HG03039 (cell line): ENCODE measurements at regions not wholly inside any gene's neighbourhood (a gene's known extent, or its start where the extent isn't known, plus 50 kb on each side); places are given as distances from the start of the nearest gene placed in this dataset.
"Not testable (repeated sequence)": the region's sequence is repeated elsewhere in the genome, so short reads cannot be mapped to it uniquely, and the experiment has no call there.

Experiments used
- ATAC-seq: cut with Tn5 transposase; IDR thresholded peaks from one replicate; pipeline ENCODE4 v1.9.1; 2021; ENCODE audit warnings: mild to moderate bottlenecking, moderate library complexity; ENCODE audit not compliant: unreplicated experiment

DNA sequence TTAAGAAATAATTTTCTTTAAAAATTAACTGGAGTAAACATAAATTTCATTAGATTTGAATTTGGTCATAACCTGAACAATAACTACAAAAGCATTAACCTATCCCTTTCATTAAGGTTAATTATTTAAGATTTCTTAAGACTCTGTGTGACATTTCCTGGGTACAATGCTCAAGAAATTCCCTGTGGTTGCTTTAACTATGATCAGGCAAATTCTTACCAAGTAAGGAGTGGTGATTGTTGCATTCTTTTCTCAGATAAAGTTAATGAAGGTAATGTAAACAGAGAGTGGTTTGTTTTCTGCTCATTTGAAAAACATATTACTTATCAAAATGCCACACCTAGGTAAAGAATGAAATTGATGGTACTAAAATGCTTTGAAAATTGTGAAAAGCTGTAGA lies 114.8 kb upstream of the MIR17HG start:
- no peak for ATAC-seq

DNA sequence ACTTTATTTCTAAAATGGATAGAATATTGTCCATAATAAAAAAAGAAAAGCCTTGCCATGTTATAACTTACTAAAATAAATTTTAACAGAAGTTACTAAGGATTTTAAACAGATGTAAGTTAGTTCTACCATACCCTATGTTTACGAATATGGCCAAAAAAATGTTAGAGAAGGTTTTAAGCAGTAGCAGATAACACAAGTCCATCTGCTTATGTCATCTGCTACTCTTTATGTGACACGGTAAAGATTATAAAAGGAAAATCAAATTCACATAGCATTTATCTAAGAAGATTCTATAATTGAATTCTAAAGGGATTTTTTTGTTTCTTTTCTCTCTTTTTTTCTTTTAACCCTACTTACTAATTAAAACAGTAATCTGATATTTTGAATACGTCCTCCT lies 114.2 kb upstream of the MIR17HG start:
- ATAC-seq, result no peak

DNA sequence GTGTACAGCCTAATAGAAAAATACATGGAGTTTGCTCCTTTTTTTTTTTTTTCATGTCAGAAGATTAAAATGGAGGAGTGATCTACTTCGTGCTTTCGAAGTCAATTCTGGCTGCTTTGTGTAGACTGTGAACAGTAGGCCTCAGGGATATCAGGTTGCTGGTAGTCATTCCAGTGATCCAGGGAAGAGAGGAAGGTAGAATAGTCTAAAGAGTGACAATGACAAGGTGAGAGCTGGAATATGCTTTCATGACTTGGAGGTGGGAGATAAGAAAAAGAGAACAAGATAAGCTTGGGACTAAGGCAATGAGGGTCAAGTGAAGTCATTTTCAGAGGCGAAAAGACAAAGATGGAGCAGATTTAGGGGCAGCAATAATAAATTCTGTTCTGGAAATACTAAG lies 111.3 kb upstream of the MIR17HG start:
- ATAC-seq, result no peak

GRCh38 chr13:91236921-91237320 lies 110.6 kb upstream of the MIR17HG start:
- ATAC-seq, result no peak

GRCh38 chr13:91238036-91238435 lies 109.5 kb upstream of the MIR17HG start:
- no peak for ATAC-seq

- ATAC-seq, result no peak
These were observed 107.1 kb upstream of the MIR17HG start for GRCh38 chr13:91240341-91240740.

GRCh38 chr13:91241221-91241933 lies 106.1 kb upstream of the MIR17HG start:
- no peak for ATAC-seq

DNA sequence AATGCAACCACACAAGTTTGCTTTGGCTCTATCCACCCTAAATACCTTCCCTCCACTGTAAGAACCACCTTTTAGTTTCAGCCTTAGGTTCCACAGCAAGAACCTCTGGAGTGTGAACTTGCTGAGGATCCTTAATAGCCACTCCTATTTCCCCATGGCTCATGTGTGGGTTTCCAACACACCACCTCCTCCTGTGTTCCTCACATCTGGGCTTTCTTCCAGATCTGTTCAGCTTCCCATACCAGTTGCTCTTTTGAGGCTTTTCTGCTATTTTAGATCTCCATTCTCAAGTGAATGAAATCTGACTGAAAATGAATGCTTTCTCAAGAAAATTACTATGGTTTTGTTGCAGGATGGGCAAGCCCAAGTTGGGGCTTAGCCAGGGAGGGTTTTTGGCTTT lies 104.8 kb upstream of the MIR17HG start:
- ATAC-seq, result no peak

GRCh38 chr13:91245288-91245687 lies 102.2 kb upstream of the MIR17HG start:
- no peak for ATAC-seq

DNA sequence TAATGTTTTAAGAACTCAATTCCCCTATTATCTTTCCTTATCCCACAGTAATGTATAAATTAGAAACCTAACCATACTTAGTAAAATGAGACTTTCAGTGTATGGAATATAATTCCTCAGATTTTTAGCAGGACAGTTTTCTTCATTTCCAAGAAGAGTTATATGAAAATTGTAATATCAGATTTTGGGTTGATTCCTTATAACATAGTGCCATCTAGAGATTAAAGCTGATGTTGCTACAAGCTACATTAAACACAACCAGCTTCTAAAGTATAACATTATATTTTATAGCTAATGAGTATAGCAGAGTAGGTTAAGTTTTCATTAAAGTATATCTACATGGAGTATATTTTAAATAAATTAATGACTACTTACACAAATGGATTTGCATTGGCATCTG lies 99.7 kb upstream of the MIR17HG start:
- no peak for ATAC-seq

DNA sequence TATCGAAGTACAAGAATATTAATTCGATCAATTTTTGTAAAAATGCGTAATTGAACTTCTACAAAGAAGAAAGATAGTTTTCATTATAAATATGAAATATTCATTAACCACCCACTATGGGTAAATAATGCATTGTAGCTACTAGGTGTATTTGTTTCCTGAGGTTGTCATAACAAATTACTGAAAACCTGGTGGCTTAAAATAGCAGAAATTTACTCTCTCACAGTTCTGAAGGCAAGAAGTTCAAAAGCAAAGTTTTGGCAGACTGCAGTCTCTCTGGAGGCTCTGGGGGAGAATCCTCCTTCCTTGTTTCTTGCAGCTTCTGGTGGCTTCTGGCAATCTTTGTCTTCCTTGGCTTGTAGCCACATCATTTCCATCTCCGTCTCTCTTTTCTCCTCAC lies 99.2 kb upstream of the MIR17HG start:
- no peak for ATAC-seq

DNA sequence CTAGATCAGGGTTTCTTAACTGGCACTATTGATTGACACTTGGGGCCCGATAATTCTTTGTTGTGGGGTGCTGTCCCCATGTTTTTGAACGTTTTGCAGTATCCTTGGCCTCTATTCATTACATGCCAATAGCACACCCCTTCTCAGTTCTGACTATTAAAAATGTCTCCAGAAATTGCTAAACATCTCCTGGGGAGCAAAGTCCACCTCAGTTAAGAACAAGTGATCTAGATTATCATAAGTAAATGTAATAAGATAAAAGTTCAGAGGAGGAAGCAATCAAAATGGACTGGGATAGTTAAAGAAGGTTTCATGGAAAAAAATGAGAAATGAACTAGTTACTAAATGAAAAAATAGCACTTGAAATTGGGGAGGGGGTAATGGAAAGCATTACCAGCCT lies 98.1 kb upstream of the MIR17HG start:
- no peak for ATAC-seq

- ATAC-seq, result no peak
These were observed 97.6 kb upstream of the MIR17HG start for GRCh38 chr13:91249861-91250260.

- not testable (repeated sequence) for ATAC-seq
These were observed 95.9 kb upstream of the MIR17HG start for GRCh38 chr13:91251573-91251972.

GRCh38 chr13:91264484-91264883 lies 83.0 kb upstream of the MIR17HG start:
- no peak for ATAC-seq

GRCh38 chr13:91269237-91269636 lies 78.2 kb upstream of the MIR17HG start:
- ATAC-seq, result no peak

GRCh38 chr13:91270031-91270430 lies 77.5 kb upstream of the MIR17HG start:
- no peak for ATAC-seq

DNA sequence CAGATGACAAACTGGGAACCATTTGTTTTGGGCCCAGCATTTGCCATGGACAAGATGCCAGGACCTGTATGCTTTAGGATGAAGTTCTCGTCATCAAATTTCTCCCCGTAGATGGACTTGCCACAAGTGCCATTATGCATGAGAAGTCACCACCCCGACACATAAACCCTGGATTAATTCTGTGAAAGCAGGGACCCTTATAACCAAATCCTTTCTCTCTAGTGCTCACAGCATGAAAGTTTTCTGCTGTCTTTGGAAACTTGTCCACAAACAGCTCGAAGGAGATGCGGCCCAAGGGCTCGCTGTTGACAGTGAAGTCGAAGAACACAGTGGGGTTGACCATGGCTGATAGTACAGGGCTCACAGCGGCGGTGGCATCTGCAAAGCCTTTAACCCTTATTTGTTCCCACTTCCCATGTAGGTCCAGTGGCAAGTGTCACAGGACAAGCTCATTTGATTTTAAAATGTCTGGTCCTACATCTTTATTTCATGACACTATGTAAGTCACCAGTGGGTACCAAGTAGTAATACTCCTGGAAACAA lies 75.2 kb upstream of the MIR17HG start:
- no peak for ATAC-seq

- no peak for ATAC-seq
These were observed 73.8 kb upstream of the MIR17HG start for GRCh38 chr13:91273675-91274074.

- no peak for ATAC-seq
These were observed 70.3 kb upstream of the MIR17HG start for GRCh38 chr13:91277013-91277676.

- ATAC-seq, result no peak
These were observed 69.2 kb upstream of the MIR17HG start for GRCh38 chr13:91278291-91278690.

DNA sequence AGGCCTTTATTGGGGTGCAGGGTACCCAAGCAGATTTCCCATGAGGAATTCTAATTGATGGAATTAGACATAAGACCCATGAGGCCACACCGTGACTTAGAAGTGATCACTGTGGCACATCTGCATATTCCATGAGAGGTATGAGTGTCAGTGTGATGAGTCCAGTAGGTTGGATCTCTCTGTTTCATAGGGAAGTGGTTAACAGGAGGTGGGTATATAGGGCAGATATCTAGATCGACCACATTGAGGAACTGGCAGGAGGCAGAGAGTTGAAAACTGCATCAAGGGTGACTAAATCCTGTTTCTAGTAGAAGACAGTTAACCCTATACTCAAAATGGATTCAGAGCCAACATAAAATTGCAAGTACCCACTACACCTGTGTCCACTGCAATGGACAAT lies 68.6 kb upstream of the MIR17HG start:
- no peak for ATAC-seq
